ENCODE measurements at regions not wholly inside any gene's neighbourhood (a gene's known extent, or its start where the extent isn't known, plus 50 kb on each side); places are given as distances from the start of the nearest gene placed in this dataset.

DNA sequence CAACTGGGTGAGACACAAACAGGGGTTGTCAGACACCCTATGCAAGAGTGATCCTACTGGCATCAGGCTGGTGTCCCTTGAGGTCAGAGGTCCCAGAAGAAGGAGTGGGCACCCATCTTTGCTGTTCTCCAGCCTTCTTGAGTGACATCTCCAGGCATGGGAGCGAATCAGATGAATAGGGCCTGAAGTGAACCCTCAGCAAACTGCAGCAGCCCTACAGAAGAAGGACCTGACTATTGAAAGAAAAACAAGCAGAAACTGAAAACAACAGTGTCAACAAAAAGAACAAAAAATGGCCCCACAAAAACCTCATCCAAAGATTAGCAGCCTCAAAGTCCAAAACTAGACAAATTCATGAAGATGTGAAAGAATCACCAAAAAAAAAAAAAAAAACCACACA is 1229.7 kb upstream of the CRIM1 start:
- Histone ChIP-seq H3K27ac (ENCODE audit: low read length) (no peak overlapping the region), H3K4me2 (ENCODE audit: low read length) (no peak overlapping the region), H2AFZ (ENCODE audit: low read depth, low read length) (no peak overlapping the region), H4K20me1 (ENCODE audit: insufficient read depth) (no peaks in the 10 kb centered on the region), H3F3A (ENCODE audit: insufficient read depth, low read length, poor library complexity, severe bottlenecking) (no peaks in the 10 kb centered on the region), H3K27me3 (ENCODE audit: insufficient read depth, low read depth, low read length) (no peaks in the 10 kb centered on the region), H3K9ac (ENCODE audit: low read length) (no peak overlapping the region), H3K79me2 (replicated peaks; ENCODE audit: insufficient read depth, low read length) (no peaks in the 10 kb centered on the region), H3K4me3 (ENCODE audit: low read length) (no peak overlapping the region), H3K9me3 (ENCODE audit: low read length) (no peaks in the 10 kb centered on the region), H3K9me2 (ENCODE audit: insufficient read depth, low read length) (no peaks in the 10 kb centered on the region), H3K36me3 (ENCODE audit: insufficient read depth, low read length) (no peaks in the 10 kb centered on the region)
- TF ChIP-seq EZH2 (IDR thresholded peaks at IDR 0.05; ENCODE audit: borderline replicate concordance, insufficient read depth, low read length, poor library complexity, severe bottlenecking) (no peak), TAF1 (IDR thresholded peaks at IDR 0.05; ENCODE audit: low read depth) (no peak), MXI1 (conservative IDR thresholded peaks at IDR 0.05; ENCODE audit: poor library complexity, severe bottlenecking) (no peak), POLR2AphosphoS5 (IDR thresholded peaks at IDR 0.05) (no peak), RAD21 (conservative IDR thresholded peaks at IDR 0.05) (no peak), EP300 (conservative IDR thresholded peaks at IDR 0.05; ENCODE audit: poor library complexity, severe bottlenecking) (no peak), CTCF (IDR thresholded peaks at IDR 0.05; ENCODE audit: poor library complexity, severe bottlenecking) (no peak), SMC3 (conservative IDR thresholded peaks at IDR 0.05; ENCODE audit: poor library complexity) (no peak)
- TF ChIP-seq, protein P1, sequence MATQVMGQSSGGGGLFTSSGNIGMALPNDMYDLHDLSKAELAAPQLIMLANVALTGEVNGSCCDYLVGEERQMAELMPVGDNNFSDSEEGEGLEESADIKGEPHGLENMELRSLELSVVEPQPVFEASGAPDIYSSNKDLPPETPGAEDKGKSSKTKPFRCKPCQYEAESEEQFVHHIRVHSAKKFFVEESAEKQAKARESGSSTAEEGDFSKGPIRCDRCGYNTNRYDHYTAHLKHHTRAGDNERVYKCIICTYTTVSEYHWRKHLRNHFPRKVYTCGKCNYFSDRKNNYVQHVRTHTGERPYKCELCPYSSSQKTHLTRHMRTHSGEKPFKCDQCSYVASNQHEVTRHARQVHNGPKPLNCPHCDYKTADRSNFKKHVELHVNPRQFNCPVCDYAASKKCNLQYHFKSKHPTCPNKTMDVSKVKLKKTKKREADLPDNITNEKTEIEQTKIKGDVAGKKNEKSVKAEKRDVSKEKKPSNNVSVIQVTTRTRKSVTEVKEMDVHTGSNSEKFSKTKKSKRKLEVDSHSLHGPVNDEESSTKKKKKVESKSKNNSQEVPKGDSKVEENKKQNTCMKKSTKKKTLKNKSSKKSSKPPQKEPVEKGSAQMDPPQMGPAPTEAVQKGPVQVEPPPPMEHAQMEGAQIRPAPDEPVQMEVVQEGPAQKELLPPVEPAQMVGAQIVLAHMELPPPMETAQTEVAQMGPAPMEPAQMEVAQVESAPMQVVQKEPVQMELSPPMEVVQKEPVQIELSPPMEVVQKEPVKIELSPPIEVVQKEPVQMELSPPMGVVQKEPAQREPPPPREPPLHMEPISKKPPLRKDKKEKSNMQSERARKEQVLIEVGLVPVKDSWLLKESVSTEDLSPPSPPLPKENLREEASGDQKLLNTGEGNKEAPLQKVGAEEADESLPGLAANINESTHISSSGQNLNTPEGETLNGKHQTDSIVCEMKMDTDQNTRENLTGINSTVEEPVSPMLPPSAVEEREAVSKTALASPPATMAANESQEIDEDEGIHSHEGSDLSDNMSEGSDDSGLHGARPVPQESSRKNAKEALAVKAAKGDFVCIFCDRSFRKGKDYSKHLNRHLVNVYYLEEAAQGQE (IDR thresholded peaks at IDR 0.05; ENCODE audit: borderline replicate concordance) = no peak

- no peaks in the 10 kb centered on the region for H3K9me3 ChIP-seq (ENCODE audit: low read length)
- H3K79me2 ChIP-seq (replicated peaks; ENCODE audit: insufficient read depth, low read length) = no peaks in the 10 kb centered on the region
- no peaks in the 10 kb centered on the region for H4K20me1 ChIP-seq (ENCODE audit: insufficient read depth)
- no peak overlapping the region for H3K4me3 ChIP-seq (ENCODE audit: low read length)
- no peaks in the 10 kb centered on the region for H3F3A ChIP-seq (ENCODE audit: insufficient read depth, low read length, poor library complexity, severe bottlenecking)
- no peaks in the 10 kb centered on the region for H3K27me3 ChIP-seq (ENCODE audit: insufficient read depth, low read depth, low read length)
- H3K4me2 ChIP-seq (ENCODE audit: low read length) = no peak overlapping the region
- no peak overlapping the region for H3K27ac ChIP-seq (ENCODE audit: low read length)
- no peak overlapping the region for H3K9ac ChIP-seq (ENCODE audit: low read length)
- no peak for TF ChIP-seq TAF1 (IDR thresholded peaks at IDR 0.05; ENCODE audit: low read depth)
- TF ChIP-seq, protein P1 (IDR thresholded peaks at IDR 0.05; ENCODE audit: borderline replicate concordance) = no peak
- TF ChIP-seq CTCF (IDR thresholded peaks at IDR 0.05; ENCODE audit: poor library complexity, severe bottlenecking) = no peak
- no peak for TF ChIP-seq EZH2 (IDR thresholded peaks at IDR 0.05; ENCODE audit: borderline replicate concordance, insufficient read depth, low read length, poor library complexity, severe bottlenecking)
- TF ChIP-seq RAD21 (conservative IDR thresholded peaks at IDR 0.05) = no peak
- no peak for TF ChIP-seq MXI1 (conservative IDR thresholded peaks at IDR 0.05; ENCODE audit: poor library complexity, severe bottlenecking)
- no peak for TF ChIP-seq SMC3 (conservative IDR thresholded peaks at IDR 0.05; ENCODE audit: poor library complexity)
- H3K9me2 ChIP-seq (ENCODE audit: insufficient read depth, low read length) = no peaks in the 10 kb centered on the region
- no peak overlapping the region for H2AFZ ChIP-seq (ENCODE audit: low read depth, low read length)
- H3K36me3 ChIP-seq (ENCODE audit: insufficient read depth, low read length) = no peaks in the 10 kb centered on the region
These were observed 1230.3 kb upstream of the CRIM1 start for GRCh38 chr2:35125278-35125677.
